ENCODE measurements at regions not wholly inside any gene's neighbourhood (a gene's known extent, or its start where the extent isn't known, plus 50 kb on each side); places are given as distances from the start of the nearest gene placed in this dataset.

DNA sequence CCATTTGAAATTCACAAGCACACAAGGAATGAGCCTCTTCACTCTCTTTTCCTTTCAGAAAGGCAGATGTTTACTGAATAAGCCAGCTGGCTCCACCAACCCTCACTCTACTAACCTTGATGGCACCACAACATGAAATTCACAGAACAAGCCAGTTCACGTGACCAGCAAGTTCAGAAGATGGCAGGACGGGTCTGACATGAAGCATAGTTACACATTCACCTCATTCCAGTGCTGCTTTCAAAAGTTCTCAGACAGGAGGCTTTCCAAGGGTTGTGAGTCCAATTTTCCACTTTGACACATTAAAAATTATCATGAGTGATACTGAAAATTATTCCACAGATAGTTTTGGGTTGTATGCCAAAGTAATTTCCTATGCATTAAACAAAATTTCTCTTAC, 74.2 kb upstream of the MBOAT2 start:
- DNase-seq: no peak

DNA sequence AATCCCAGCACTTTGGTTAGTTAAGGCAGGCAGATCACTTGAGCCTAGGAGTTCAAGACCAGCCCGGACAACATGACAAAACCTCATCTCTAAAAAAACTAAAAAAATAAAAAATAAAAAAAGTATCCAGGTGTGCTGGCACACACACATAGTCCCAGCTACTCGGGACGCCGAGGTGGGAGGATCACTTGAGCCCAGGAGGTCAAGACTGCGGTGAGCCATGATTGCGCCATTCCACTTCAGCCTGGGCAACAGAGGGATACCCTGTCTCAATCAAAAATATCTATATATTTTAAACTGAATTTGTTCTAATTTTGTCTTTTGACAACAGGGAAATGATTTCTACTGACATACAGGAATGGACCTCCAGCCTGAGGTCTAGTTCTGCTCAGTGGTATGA, 73.3 kb upstream of the MBOAT2 start:
- no peak for DNase-seq

DNA sequence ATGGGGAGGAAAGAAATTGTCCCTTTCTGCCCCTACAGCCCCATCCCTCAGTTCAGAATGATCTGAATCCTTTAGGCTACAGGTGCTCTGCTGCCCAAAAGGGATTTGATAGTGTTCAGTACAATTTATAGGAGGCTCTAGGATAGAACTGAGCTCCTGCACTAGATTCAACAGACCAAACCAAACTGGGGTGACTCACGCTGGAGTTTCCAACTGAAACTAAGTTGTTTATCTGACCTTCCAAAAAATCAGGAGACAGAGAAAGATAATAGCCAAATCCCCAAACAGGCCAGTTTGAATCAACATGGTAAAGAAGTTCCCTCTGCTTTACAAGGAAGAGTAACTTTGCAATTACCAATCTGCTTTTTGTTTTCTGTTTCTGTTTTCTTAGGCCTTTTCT, 72.7 kb upstream of the MBOAT2 start:
- DNase-seq: no peak

DNA sequence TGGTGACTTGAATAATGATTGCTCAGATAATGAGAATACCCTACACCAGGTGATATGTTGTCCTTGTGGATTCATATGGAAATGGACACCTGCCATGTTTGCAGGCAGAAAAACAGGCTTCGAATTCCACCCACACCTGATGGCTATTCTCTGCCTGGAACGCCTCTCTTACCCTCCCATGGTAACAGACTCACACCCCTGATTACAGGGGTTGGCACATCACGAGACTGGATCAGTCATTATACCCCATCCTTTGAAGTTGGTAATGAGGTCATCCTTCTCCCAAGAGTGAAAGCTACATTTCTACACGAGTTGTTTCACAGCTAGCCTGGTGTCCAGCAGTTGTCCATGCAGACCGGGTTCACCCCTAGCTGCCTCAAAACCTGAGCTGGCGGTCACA, 71.4 kb upstream of the MBOAT2 start:
- no peak for DNase-seq

DNA sequence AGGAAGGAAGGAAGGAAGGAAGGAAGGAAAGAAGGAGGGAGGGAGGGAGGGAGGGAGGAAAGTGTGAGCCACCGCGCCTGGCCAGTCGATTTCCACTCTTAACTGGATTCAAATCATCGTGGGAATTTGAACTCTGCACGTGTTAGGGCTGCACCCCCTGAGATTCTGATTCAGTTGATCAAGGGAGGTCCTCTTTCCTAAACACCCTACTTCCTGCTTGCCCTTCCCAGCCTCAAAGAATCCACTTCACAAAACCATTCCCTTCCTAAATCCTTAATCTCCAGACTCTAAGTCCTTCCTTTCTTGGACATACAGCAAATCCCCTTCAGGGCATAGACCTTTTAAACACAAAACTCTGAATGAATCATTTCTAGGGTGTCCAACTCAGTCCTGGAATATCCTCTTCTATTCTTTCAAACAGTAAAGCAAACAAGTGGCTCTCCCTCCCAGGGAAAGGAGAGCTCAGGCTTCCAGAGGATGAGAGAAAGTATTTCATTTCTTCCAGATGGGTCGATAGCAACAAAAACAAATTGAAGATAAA, 68.2 kb upstream of the MBOAT2 start:
- no peak for DNase-seq

DNA sequence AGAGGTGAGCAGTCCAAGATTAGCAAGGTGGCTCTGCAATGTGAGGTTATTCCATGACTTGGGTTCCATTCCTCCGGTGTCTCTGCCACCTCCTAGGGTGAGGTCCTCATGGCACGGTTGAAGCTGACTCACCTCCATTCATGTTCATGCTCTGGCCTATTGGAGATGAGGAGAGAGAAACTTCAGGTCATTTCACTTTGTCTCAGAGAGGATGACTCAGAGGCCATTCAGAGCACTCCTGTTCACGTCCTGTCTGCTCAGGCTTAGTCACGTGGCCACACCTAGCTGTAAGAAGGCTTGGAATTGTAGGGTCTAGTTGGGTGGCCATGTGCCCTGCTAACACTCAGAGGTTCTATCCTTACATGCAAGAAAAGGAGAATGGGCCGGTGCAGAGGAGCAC, 67.5 kb upstream of the MBOAT2 start:
- DNase-seq: no peak

DNA sequence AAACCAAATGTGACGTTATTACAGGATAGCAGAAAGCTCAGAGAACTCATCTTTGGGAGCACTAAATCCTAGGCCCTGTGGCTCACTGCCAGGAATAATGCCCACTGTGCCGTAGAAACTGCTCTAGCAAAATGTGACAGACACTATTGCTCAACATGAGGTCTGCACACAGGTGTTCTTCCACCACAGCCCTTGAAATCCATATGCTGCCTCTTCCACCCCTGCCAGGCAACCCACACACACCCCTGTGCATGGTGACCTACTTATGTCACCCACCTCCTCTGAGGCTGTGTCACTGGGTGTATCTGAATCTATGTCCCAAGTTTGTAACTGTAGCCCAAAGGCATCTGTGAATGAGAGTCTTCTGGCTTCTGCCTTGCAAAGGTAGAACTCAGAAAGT, 66.1 kb upstream of the MBOAT2 start:
- no peak for DNase-seq

DNA sequence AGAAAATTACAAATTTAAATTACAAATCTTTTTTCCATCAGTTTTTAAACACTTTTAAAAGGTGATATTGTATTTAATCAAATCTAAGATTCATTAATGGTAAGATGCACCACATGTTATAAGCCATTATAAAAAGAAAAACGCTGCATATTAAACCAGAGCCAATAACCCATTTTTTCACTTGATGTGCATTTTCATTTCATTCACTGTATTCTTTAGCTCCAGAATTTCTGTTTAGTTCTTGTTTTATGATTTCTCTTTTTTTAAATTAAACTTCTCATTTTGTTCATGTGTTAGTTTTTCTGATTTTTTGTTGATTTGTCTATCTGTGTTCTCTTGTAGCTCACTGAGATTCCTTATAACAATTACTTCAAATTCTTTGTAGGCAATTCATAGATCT, 62.4 kb upstream of the MBOAT2 start:
- no peak for DNase-seq

DNA sequence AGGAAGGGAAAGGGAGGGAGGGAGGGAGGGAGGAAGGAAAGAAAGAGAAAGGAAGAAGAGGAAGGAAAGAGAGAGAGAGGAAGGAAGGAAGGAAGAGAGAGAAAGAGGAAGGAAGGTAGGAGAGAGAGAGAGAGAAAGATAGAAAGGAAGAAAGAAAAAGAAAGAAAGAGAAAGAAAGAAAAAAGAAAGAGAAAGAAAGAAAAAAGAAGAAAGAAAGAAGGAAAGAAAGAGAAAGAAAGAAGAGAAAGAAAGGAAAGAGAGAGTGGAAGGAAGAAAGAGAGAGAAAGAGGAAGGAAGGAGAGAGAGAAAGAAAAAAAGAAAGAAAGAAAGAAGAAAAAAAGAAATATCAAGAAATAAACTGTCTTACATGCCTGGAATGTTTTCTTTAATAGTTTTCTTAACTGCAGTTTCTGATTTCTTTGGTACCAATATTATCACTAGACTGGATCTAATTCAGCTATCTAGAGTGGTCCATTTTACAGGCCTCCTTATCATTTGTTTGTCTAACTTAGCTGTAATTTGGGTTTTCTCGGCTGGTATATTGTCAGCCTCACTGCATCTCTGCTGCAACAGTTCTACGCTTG, 59.6 kb upstream of the MBOAT2 start:
- DNase-seq: no peak

DNA sequence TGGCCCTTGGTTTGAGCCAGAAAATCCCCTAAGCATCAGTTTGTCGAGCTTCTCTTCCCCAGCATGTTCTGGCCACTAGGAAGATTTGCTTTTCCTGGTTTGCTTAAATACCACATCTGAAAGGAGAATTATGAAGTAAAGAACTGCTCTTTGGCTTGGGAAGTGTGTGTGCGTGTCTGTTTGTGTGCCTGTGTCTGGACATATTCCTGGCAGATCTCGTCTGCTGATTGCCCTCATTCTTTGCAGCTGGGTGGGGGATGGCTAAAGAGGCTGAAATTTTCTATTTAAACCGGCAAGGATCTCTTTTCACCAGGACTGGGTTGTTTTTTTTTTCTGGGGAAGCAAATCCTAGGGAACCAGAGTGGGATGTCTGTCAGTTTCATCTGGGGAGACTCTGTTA, 57.3 kb upstream of the MBOAT2 start:
- no peak for DNase-seq

DNA sequence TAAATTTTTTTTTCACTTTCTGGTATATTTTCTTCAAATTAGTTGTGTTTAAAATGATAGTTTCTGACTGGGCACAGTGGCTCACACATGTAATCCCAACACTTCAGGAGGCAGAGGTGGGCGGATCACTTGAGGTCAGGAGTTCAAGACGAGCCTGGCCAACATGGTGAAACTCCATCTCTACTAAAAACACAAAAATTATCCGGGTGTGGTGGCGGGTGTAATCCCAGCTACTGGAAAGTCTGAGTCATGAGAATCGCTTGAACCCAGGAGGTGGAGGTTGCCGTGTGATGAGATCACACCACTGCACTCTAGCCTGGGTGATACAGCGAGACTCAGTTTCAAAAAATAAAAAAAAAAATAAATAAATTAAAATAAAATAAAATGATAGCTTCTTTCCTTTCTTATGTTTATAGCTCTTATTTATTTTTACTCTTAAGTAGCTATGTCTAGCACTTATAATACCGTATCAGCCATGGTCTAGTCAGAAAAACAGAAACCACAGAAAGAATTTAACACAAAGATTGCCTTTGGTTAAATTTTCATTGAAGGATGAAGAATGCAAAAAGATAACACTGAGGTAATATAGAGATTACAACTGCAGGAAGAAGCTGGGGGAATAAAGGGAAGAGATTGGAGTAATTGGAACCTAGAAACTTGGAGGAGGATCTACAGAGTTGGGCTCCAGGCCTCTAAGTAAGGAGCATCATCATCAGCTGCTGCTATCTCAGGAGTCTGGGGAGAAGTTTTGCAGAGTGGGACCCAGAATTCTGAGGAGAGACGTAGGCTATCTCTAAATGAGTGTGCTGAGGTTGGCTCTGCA, 54.7 kb upstream of the MBOAT2 start:
- no peak for DNase-seq

DNA sequence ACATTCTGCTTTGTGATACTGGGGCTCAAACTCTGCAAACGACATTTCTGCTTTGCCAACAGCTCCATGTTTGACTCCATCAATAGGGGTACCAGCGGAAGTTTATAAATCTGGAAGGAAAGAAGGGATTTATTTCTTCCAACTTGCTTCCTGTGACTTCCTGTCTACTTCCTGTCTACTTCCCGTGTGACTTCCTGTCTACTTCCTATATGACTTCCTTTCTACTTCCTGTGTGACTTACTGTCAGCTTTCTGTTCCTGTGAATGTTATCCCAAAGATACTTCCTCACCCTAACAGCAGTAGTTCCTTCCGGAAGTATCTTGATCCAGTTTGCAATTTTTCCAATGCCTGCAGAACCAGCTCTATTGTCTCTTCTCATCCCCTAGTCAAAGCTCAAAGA, 52.0 kb upstream of the MBOAT2 start:
- DNase-seq: no peak

DNA sequence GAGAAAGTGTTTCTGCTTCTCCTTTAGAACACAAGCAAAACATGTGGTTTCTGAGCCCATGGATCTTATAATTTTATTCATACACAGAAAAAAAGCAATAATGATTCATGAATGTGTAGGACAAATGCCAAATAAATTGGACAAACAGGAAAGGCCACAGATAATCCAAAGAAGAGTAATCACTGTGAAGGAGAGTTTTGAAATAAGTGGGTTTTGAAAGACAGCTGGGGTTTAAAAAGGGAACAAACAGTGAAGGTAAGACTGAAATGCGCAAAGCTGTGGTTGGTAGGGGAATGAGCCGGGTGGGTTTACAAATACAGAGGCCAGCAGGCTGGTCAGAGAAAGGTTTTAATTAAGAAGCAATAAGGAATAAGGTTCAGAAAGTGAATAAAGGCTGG, 50.0 kb upstream of the MBOAT2 start:
- DNase-seq: no peak

Data from NCI-H2029 (cell line).